Breast epithelium (tissue), 3 donors: ENCODE measurements at regions not wholly inside any gene's neighbourhood (a gene's known extent, or its start where the extent isn't known, plus 50 kb on each side); places are given as distances from the start of the nearest gene placed in this dataset.

Source experiments
- POLR2AphosphoS5 ChIP-seq, 3 donors: sonication (generic); formaldehyde crosslinking; IDR thresholded peaks; one replicate each; pipeline ENCODE4 v1.6.1; 2017; ENCODE audit warnings: antibody characterized with exemption in 3 of 3
- TF ChIP-seq, protein P1 (sequence below), 3 donors: fragments of 450-650 bp; IDR thresholded peaks; one replicate each; pipeline ENCODE4 v1.5.1; 2016 to 2017; ENCODE audit warnings: antibody characterized with exemption in 3 of 3, mild to moderate bottlenecking in 3 of 3, moderate library complexity in 3 of 3

GRCh38 chr11:122253589-122254231 lies 137.7 kb upstream of the BLID start:
- TF ChIP-seq, protein P1, sequence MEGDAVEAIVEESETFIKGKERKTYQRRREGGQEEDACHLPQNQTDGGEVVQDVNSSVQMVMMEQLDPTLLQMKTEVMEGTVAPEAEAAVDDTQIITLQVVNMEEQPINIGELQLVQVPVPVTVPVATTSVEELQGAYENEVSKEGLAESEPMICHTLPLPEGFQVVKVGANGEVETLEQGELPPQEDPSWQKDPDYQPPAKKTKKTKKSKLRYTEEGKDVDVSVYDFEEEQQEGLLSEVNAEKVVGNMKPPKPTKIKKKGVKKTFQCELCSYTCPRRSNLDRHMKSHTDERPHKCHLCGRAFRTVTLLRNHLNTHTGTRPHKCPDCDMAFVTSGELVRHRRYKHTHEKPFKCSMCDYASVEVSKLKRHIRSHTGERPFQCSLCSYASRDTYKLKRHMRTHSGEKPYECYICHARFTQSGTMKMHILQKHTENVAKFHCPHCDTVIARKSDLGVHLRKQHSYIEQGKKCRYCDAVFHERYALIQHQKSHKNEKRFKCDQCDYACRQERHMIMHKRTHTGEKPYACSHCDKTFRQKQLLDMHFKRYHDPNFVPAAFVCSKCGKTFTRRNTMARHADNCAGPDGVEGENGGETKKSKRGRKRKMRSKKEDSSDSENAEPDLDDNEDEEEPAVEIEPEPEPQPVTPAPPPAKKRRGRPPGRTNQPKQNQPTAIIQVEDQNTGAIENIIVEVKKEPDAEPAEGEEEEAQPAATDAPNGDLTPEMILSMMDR (IDR thresholded peaks at IDR 0.05), result no peak
- TF ChIP-seq POLR2AphosphoS5 (IDR thresholded peaks at IDR 0.05), result no peak
